ENCODE measurements at regions not wholly inside any gene's neighbourhood (a gene's known extent, or its start where the extent isn't known, plus 50 kb on each side); places are given as distances from the start of the nearest gene placed in this dataset.

DNA sequence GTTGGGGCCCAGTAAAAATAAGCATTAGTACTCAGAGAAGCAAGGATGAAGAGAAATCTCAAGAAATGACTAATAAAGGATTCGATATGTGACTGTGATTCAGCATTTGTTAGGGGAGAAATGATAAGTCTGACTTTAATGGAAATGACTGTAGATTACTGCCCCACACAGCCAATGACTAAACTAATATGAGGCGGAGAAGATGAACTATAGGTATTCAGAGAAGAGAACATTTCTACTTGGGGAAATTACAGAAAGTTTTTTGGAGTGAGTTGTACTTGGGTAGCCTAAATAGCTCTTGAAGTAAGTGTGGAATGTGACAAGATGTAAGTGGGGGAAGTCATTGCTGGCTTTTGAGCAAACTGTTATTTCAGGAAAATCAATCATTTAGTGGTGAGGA is 380.0 kb downstream of the PDCD6IP start:
- TF ChIP-seq, protein P1, sequence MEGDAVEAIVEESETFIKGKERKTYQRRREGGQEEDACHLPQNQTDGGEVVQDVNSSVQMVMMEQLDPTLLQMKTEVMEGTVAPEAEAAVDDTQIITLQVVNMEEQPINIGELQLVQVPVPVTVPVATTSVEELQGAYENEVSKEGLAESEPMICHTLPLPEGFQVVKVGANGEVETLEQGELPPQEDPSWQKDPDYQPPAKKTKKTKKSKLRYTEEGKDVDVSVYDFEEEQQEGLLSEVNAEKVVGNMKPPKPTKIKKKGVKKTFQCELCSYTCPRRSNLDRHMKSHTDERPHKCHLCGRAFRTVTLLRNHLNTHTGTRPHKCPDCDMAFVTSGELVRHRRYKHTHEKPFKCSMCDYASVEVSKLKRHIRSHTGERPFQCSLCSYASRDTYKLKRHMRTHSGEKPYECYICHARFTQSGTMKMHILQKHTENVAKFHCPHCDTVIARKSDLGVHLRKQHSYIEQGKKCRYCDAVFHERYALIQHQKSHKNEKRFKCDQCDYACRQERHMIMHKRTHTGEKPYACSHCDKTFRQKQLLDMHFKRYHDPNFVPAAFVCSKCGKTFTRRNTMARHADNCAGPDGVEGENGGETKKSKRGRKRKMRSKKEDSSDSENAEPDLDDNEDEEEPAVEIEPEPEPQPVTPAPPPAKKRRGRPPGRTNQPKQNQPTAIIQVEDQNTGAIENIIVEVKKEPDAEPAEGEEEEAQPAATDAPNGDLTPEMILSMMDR (IDR thresholded peaks at IDR 0.05 in 8 of 11, conservative IDR thresholded peaks at IDR 0.05 in 3 of 11): no peak
- no peak for TF ChIP-seq POLR2AphosphoS5 (IDR thresholded peaks at IDR 0.05)
- TF ChIP-seq POLR2A (IDR thresholded peaks at IDR 0.05): no peak

Data from spleen (tissue), 7 donors.